ENCODE measurements at regions not wholly inside any gene's neighbourhood (a gene's known extent, or its start where the extent isn't known, plus 50 kb on each side); places are given as distances from the start of the nearest gene placed in this dataset.

GRCh38 chr5:171573451-171574225 lies 154.2 kb downstream of the FGF18 start:
- ATAC-seq (no peak), DNase-seq (no peak)
- Histone ChIP-seq H3K36me3 (replicated peaks in 1 of 2; ENCODE audit: insufficient read depth in 1 of 2, low read depth in 2 of 2) (no peaks in the 10 kb centered on the region), H3K4me3 (no peak overlapping the region), H3K27me3 (no peaks in the 10 kb centered on the region), H3K4me1 (no peaks in the 10 kb centered on the region), H3K9me3 (no peaks in the 10 kb centered on the region), H3K27ac (no peak overlapping the region)
- intact Hi-C loops (cut with DNase I), result no loop called here
- TF ChIP-seq POLR2A (IDR thresholded peaks at IDR 0.05), result no peak
- TF ChIP-seq CTCF (IDR thresholded peaks at IDR 0.05), result no peak
- 71 to 78% methylated on average over 3 to 17 of the region's 17 CpGs for WGBS, 2 donors

GRCh38 chr5:171574376-171574775 lies 154.9 kb downstream of the FGF18 start:
- Histone ChIP-seq H3K27ac (no peak overlapping the region), H3K4me3 (no peak overlapping the region), H3K27me3 (no peaks in the 10 kb centered on the region), H3K9me3 (no peaks in the 10 kb centered on the region), H3K36me3 (replicated peaks in 1 of 2; ENCODE audit: insufficient read depth in 1 of 2, low read depth in 2 of 2) (no peaks in the 10 kb centered on the region), H3K4me1 (no peaks in the 10 kb centered on the region)
- TF ChIP-seq CTCF (IDR thresholded peaks at IDR 0.05) (no peak), POLR2A (IDR thresholded peaks at IDR 0.05) (no peak)
- 40 to 65% methylated on average over 3 to 4 of the region's 4 CpGs for WGBS, 2 donors
- no peak for ATAC-seq
- intact Hi-C loops (cut with DNase I), result no loop called here
- DNase-seq, result no peak

DNA sequence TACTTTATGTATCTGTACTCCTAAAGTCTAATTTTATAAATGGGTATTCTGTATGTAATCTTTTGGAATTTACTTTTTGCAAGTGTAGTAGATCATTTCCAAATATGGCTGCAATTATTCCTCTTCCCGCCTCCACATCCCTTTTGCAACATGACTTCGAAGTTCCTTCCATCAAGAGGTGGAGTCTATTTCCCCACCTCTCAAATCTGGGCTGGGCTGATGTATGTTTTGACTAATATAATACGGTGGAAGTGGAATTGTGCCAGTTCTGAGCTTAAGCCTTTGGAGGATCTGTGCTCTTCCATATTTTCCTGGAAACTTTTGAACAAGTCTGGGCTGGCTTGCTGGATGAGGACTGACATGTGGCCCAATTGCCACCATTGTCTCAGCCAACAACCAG lies 155.9 kb downstream of the FGF18 start:
- Histone ChIP-seq H3K4me1 (no peaks in the 10 kb centered on the region), H3K36me3 (replicated peaks in 1 of 2; ENCODE audit: insufficient read depth in 1 of 2, low read depth in 2 of 2) (no peaks in the 10 kb centered on the region), H3K27ac (no peak overlapping the region), H3K4me3 (no peak overlapping the region), H3K9me3 (no peaks in the 10 kb centered on the region), H3K27me3 (no peaks in the 10 kb centered on the region)
- TF ChIP-seq CTCF (IDR thresholded peaks at IDR 0.05) (no peak), POLR2A (IDR thresholded peaks at IDR 0.05) (no peak)
- no peak for ATAC-seq
- intact Hi-C loops (cut with DNase I), result no loop called here
- DNase-seq, result no peak
- WGBS, 2 donors, result 63 to 78% methylated on average over 3 of the region's 3 CpGs

DNA sequence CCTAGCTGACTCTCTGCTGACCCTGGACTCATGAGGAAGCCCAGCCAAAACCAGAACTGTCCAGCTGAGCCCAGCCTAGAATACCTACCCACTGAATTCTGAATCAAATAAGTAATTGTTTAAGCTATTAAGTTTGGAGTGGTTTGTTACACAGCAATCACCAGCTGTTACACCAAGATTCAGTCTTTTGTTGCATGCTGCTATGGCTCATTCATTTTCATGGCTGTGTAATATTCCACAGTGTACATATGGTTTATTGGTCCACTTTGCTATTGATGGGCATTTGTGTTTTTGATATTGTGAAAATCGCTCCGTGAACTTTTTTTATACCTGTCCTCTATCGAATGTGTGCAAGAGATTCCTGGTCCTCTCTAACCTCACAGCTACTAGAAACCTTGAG lies 156.4 kb downstream of the FGF18 start:
- Histone ChIP-seq H3K9me3 (no peaks in the 10 kb centered on the region), H3K36me3 (replicated peaks in 1 of 2; ENCODE audit: insufficient read depth in 1 of 2, low read depth in 2 of 2) (no peaks in the 10 kb centered on the region), H3K27me3 (no peaks in the 10 kb centered on the region), H3K4me1 (no peaks in the 10 kb centered on the region), H3K27ac (no peak overlapping the region), H3K4me3 (no peak overlapping the region)
- DNase-seq (no peak), ATAC-seq (no peak)
- no peak for TF ChIP-seq POLR2A (IDR thresholded peaks at IDR 0.05)
- no peak for TF ChIP-seq CTCF (IDR thresholded peaks at IDR 0.05)
- 91 to 93% methylated on average over 3 of the region's 3 CpGs for WGBS, 2 donors
- intact Hi-C loops (cut with DNase I), result no loop called here

Data from body of pancreas (tissue), 4 donors.